ENCODE measurements at regions not wholly inside any gene's neighbourhood (a gene's known extent, or its start where the extent isn't known, plus 50 kb on each side); places are given as distances from the start of the nearest gene placed in this dataset.

DNA sequence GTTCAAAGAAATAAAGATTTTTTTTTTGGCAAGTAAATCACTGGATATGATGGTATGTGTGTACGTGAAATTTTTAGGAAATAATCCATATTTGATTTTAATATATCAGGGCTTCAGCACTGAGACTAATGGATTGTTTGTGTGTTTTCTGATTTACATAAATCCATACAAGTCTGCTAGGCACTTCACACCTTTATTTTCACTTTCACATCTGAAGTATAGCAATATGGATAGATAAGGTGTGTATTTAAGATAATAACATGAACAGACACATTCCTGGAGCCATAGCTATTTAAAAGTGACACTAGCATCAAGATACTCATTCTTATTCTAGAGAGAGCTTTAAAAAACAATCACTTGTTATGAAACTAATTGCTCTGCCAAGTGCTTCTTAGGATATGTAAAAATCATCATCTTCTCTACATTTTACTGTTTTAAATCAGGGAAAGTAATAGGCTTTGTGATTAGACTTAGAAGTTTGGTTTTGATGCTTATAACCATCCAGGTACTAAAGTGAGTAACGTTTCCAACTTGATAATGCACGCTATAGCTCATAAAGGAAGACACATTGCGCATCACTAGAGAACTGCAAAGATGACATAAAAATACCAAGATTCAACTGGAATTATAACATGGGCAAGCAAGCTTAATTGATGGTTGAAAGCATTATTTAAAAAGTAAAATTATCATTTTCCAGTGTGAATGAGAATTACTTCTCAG is 208.9 kb downstream of the ZEB2 start:
- Mint-ChIP-seq H3K4me1 (ENCODE audit: unreplicated experiment) (no peaks in the 10 kb centered on the region), H3K4me3 (ENCODE audit: unreplicated experiment) (no peak overlapping the region), H3K27me3 (ENCODE audit: unreplicated experiment) (no peaks in the 10 kb centered on the region), H3K9me3 (ENCODE audit: unreplicated experiment) (no peaks in the 10 kb centered on the region), H3K36me3 (ENCODE audit: low read depth, unreplicated experiment) (peaks cover 13% of the 10 kb centered on the region), H3K27ac (ENCODE audit: unreplicated experiment) (no peak overlapping the region)
- TF ChIP-seq, protein P1, sequence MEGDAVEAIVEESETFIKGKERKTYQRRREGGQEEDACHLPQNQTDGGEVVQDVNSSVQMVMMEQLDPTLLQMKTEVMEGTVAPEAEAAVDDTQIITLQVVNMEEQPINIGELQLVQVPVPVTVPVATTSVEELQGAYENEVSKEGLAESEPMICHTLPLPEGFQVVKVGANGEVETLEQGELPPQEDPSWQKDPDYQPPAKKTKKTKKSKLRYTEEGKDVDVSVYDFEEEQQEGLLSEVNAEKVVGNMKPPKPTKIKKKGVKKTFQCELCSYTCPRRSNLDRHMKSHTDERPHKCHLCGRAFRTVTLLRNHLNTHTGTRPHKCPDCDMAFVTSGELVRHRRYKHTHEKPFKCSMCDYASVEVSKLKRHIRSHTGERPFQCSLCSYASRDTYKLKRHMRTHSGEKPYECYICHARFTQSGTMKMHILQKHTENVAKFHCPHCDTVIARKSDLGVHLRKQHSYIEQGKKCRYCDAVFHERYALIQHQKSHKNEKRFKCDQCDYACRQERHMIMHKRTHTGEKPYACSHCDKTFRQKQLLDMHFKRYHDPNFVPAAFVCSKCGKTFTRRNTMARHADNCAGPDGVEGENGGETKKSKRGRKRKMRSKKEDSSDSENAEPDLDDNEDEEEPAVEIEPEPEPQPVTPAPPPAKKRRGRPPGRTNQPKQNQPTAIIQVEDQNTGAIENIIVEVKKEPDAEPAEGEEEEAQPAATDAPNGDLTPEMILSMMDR (IDR thresholded peaks at IDR 0.05; ENCODE audit: unreplicated experiment): no peak
- no peak for DNase-seq (ENCODE audit: low spot score)

DNA sequence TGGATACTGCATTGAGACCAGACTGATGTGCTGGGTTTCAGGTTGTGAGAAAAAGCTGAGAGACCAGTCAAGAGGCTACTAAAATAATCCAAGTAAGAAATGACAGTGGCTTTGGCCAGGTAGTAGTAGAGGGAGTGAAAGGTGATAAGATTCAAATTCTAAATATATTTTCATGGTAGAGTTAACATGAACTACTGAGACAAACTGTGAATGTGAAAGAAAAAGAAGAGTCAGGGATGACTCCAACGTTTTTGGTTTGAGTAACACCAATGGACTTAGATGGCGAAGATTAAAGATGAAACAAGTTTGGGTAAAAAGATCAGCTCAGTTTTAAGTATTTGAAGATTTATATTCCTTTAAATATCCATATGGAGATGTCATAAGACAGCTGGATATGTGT is 209.4 kb downstream of the ZEB2 start:
- Mint-ChIP-seq H3K27ac (ENCODE audit: unreplicated experiment) (no peak overlapping the region), H3K9me3 (ENCODE audit: unreplicated experiment) (no peaks in the 10 kb centered on the region), H3K4me3 (ENCODE audit: unreplicated experiment) (no peak overlapping the region), H3K4me1 (ENCODE audit: unreplicated experiment) (no peaks in the 10 kb centered on the region), H3K36me3 (ENCODE audit: low read depth, unreplicated experiment) (peaks cover 13% of the 10 kb centered on the region), H3K27me3 (ENCODE audit: unreplicated experiment) (no peaks in the 10 kb centered on the region)
- DNase-seq (ENCODE audit: low spot score): no peak
- TF ChIP-seq, protein P1 (IDR thresholded peaks at IDR 0.05; ENCODE audit: unreplicated experiment): no peak

DNA sequence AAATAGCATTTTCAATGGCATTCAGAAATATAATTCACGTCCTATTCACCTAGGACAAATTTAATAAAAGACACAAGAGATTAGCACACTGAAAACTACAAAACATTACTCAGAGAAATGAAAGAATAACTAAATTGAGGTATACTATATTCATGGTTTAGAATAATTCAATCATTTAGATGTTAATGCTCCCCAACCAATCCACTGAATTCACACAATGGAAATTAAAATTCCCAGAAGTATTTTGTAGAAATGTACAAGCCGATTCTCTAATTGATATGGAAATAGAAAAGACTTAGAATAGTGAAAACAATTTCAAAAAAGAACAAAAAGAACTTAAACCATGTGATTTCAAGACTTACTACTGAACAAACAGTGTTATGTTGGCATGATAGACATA is 212.2 kb downstream of the ZEB2 start:
- Mint-ChIP-seq H3K27ac (ENCODE audit: unreplicated experiment) (no peak overlapping the region), H3K27me3 (ENCODE audit: unreplicated experiment) (no peaks in the 10 kb centered on the region), H3K9me3 (ENCODE audit: unreplicated experiment) (no peaks in the 10 kb centered on the region), H3K4me3 (ENCODE audit: unreplicated experiment) (no peak overlapping the region), H3K36me3 (ENCODE audit: low read depth, unreplicated experiment) (peaks cover 8% of the 10 kb centered on the region), H3K4me1 (ENCODE audit: unreplicated experiment) (no peaks in the 10 kb centered on the region)
- TF ChIP-seq, protein P1 (IDR thresholded peaks at IDR 0.05; ENCODE audit: unreplicated experiment): no peak
- DNase-seq (ENCODE audit: low spot score): no peak

DNA sequence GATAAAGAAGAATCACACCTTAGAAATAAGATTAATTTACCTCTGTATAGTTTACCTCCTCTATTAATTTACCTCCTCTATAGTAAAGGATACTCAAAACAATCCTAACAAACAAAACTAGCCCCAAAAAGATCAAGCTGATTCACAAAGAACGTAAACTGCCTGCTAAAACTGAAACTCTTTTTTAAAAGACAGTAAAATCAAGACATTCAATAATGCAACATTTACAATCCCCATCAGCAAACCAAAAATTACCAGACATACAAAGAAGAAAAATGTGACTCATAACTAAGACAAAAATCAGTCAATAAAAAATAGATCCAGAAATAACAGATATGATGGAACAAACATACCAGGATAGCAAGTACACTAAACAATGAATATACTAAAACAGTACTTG is 215.7 kb downstream of the ZEB2 start:
- DNase-seq (ENCODE audit: low spot score): no peak
- H3K4me3 Mint-ChIP-seq (ENCODE audit: unreplicated experiment): no peak overlapping the region
- TF ChIP-seq, protein P1 (IDR thresholded peaks at IDR 0.05; ENCODE audit: unreplicated experiment): no peak
- no peak overlapping the region for H3K27ac Mint-ChIP-seq (ENCODE audit: unreplicated experiment)
- H3K9me3 Mint-ChIP-seq (ENCODE audit: unreplicated experiment): no peaks in the 10 kb centered on the region
- no peaks in the 10 kb centered on the region for H3K36me3 Mint-ChIP-seq (ENCODE audit: low read depth, unreplicated experiment)
- H3K4me1 Mint-ChIP-seq (ENCODE audit: unreplicated experiment): no peaks in the 10 kb centered on the region
- no peaks in the 10 kb centered on the region for H3K27me3 Mint-ChIP-seq (ENCODE audit: unreplicated experiment)

DNA sequence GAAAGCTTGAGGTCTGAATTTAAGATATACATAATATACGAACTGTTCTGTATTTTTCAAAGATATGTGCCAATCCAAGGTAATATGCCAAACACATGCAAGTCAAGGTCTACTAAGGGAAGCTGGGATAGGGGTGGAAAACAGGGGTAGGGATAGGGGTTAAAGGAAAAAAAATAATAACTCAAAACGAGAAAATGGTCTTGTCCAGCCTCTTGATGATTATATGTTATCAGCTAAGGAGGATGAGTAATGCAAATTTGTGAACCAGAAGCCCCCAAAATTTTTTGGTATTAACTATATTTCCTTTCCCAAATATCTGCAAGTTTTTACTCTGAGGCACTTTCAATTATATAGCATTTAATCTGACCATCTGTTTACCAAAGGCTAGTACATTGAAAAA is 219.3 kb downstream of the ZEB2 start:
- TF ChIP-seq, protein P1 (IDR thresholded peaks at IDR 0.05; ENCODE audit: unreplicated experiment): no peak
- no peaks in the 10 kb centered on the region for H3K27me3 Mint-ChIP-seq (ENCODE audit: unreplicated experiment)
- DNase-seq (ENCODE audit: low spot score): no peak
- no peaks in the 10 kb centered on the region for H3K36me3 Mint-ChIP-seq (ENCODE audit: low read depth, unreplicated experiment)
- no peaks in the 10 kb centered on the region for H3K4me1 Mint-ChIP-seq (ENCODE audit: unreplicated experiment)
- no peak overlapping the region for H3K4me3 Mint-ChIP-seq (ENCODE audit: unreplicated experiment)
- H3K9me3 Mint-ChIP-seq (ENCODE audit: unreplicated experiment): no peaks in the 10 kb centered on the region
- no peak overlapping the region for H3K27ac Mint-ChIP-seq (ENCODE audit: unreplicated experiment)
